HG03469 (cell line): ENCODE measurements at regions not wholly inside any gene's neighbourhood (a gene's known extent, or its start where the extent isn't known, plus 50 kb on each side); places are given as distances from the start of the nearest gene placed in this dataset.
"Not testable (repeated sequence)": the region's sequence is repeated elsewhere in the genome, so short reads cannot be mapped to it uniquely, and the experiment has no call there.

Experiments used
- ATAC-seq: cut with Tn5 transposase; IDR thresholded peaks from one replicate; pipeline ENCODE4 v1.9.1; 2021; ENCODE audit warnings: mild to moderate bottlenecking, moderate library complexity, moderate number of reproducible peaks; ENCODE audit not compliant: unreplicated experiment

GRCh38 chr12:128019996-128020544 lies 246.9 kb upstream of the TMEM132C start:
- no peak for ATAC-seq

GRCh38 chr12:128021561-128021960 lies 245.4 kb upstream of the TMEM132C start:
- ATAC-seq = no peak

DNA sequence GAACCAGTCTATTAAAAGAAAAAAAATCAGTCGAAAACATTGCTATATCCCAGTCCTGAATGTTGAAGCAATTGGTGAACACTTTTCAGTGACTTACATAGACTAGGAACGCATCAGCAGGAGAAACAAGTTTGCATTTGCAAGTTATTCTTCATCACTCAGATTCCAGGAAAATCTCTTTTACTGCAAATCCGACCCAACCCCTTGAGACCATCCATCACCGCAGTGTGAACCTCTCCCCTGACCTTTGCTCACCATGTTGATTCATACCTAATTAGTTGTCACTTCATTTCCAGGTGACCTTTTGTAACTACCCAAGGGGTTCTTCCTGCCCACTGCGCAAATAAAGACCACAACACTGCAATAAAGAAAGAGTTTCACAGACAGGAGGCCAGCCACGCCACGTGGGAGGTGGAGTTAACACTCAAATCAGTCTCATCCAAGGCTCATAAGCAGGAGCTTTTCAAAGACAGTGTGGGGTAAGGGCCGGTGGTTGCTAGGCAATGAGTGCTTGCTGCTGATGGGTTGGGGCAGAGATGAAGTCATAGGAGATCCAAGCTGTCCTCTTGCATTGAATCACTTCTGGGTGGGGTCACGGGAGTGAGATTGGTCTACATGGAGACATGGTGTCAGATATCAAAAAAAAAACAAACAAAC lies 241.3 kb upstream of the TMEM132C start:
- no peak for ATAC-seq

DNA sequence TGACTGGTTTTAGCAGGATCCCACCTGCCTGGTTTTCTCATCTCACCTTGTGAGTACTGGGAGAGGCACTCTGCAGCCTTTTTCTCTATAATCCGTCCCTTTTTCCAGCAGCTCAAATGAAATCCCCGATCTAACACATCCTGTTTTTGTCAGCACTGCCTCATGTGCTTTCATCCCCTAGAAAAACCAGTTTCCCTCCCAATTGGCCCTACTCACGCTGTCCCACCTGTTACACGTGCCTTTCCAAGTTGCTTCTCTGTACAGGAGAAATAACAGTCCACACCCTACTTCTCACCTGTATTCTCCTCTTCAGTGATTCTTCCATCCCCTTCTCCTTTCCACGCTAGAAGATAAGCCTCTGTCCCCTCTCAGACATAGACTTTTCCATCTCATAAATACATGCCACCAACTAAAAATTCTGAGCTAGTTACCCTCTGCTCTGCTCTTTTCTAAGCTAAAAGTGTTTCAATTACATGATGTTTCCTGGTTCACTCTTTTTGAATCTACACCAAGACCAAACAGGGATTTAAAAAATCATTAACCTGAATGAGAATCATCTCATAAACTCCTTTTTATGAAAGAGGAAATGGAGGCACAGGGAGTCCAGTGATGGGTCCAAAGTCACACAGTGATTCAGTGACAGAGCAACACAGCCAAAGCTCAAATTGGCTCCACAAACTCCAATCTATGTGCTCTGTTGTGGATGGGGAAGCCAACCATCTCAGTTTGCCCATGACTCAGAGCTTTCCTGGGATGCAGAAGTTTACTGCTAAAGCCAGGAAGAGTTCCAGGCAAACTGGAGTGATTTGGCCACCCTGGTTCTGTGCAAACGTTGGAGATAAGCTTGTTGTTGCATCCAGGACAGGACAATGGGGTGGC lies 240.0 kb upstream of the TMEM132C start:
- no peak for ATAC-seq

- ATAC-seq = no peak
These were observed 233.5 kb upstream of the TMEM132C start for GRCh38 chr12:128033473-128033872.

DNA sequence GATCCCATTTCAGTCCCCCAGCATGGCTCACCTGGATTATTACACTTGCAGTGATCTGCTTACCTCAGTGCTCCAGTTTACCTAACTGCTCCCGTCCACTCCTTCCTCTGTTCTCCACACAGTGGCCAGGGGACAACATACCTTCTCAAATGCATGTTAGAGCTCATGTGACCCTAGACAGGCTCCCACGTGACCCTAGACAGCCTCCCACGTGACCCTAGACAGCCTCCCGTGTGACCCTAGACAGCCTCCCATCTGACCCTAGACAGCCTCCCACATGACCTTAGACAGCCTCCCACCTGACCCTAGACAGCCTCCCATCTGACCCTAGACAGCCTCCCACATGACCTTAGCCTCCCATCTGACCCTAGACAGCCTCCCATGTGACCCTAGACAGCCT lies 226.0 kb upstream of the TMEM132C start:
- no peak for ATAC-seq

- ATAC-seq = not testable (repeated sequence)
These were observed 224.7 kb upstream of the TMEM132C start for GRCh38 chr12:128042283-128042682.

GRCh38 chr12:128042825-128043224 lies 224.1 kb upstream of the TMEM132C start:
- no peak for ATAC-seq

- no peak for ATAC-seq
These were observed 223.7 kb upstream of the TMEM132C start for GRCh38 chr12:128043317-128043716.

DNA sequence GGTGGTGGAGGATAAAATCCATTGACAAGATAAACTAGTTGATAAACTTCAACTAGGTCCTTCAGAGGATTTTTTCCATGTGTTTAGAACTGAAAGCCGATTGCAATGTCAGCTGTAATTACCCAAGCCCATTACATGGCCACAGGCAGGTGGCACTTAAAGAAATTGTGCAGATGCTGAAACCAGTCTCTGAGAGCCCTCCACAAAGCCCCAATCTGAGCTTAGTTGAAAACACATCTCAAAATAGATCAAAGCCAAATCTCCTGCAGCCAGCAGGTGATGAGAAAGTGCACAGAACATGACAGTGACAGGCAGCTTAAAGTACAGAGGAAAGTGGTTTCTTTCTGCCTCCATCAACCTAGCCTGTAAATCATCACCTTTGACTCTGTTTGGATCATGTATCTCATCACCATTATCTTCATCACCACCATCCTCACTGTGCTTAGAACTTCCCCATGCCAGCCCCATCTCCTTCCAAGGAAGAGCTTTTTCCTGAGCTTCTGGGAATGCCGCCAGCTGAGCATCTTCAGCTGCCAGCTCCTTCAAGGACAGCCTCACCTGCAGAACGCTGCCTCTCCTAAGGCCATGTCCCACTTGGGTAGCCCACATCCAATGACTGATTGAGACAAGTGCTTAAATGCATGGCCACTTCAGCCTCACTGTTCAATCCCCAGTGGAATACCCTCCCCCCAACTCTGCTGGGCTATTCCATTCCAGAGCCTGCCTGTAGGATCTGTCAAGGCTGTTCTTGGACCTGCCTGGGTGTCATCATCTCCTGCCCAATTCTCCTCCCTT lies 219.5 kb upstream of the TMEM132C start:
- ATAC-seq = no peak

DNA sequence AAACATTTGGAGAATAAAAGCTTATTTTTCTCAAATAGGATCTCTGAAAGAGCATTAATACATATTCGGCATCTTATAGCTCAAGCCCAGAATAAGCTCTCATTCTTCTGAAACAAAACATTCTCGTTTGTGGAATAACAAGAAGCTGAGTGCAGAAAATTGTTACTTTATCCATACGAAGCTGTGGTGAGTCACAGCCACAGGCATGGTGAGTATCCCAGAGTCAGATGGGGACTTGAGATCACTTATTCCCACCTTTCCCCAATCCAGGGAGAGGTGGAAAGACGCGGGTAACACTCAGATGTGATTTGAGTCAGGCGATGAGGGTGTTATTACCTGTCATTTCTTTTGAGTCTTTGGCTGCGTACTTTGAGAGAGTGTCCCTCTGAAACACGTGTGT lies 214.6 kb upstream of the TMEM132C start:
- no peak for ATAC-seq

- ATAC-seq = no peak
These were observed 214.2 kb upstream of the TMEM132C start for GRCh38 chr12:128052777-128053176.

DNA sequence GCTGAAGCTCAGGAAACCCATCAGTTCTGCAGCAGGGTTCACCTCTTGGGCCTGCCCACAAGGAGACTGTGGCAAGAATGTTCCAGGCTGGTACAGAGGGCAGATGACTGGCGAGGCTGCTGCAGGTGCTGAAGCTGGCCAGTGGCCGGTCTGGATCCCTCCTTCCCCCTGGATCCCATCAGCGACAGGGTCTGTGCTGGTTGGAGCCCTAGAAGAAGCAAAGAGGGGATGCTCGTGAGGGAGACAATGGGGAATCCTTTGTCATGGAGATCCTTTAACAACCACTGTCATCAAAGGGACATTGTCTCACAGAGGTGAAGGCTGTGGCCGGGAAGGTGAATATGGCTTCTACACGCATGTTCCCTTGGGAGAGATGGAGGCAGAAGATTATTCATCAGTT lies 211.4 kb upstream of the TMEM132C start:
- ATAC-seq = no peak

GRCh38 chr12:128056136-128056801 lies 210.7 kb upstream of the TMEM132C start:
- ATAC-seq = no peak

GRCh38 chr12:128057586-128057985 lies 209.4 kb upstream of the TMEM132C start:
- ATAC-seq = no peak

DNA sequence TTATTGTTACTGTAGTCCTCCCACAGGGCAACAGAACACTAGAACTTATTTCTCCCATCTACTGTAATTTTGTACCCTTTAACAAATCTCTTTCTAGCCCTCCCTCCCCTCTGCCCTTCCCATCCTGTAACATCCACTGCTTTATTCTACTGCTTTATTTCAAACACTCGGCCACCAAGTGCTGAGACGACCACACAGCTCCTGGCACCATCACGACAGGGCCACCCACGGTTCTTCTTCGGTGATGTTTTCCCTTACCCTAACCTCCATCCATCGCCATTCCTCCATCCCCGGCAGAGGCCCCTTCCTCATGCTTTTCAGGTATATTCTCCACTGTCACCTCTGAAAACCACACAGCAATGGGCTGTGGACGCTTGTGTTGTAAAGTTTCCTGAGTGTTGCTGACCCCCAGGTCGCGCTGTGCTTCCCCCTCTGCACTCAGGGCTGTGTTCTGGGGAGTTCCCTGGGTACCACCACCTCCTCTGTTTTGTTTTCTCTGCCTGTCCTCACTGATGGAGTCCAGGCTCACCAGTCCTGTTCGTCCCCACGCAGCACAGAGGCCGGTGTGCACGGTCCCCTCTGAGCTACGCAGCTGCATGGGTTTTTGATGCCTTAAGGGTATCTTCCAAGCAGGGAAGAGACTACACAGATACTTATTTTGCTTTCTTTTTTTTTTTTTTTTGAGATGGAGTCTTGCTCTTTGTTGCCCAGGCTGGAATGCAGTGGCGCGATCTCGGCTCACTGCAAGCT lies 207.2 kb upstream of the TMEM132C start:
- ATAC-seq = no peak

DNA sequence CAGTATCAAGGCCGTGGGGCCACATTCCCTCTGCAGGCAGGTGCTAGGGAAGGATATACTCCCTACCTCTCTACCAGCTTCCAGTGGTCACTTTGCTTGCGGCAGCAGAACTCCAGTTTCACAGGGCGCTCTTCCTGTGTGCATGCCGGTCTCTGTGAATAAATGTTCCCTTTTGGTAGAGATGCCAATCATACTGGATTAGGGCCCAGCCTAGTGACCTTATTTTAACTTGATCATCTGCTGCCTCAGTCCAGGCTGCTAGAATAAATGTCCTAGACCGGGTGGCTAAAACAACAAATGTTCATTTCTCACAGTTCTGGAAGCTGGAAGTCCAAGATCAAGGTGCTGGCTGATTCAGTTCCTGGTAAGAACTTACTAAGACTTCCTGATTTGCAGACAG lies 198.8 kb upstream of the TMEM132C start:
- ATAC-seq = no peak

DNA sequence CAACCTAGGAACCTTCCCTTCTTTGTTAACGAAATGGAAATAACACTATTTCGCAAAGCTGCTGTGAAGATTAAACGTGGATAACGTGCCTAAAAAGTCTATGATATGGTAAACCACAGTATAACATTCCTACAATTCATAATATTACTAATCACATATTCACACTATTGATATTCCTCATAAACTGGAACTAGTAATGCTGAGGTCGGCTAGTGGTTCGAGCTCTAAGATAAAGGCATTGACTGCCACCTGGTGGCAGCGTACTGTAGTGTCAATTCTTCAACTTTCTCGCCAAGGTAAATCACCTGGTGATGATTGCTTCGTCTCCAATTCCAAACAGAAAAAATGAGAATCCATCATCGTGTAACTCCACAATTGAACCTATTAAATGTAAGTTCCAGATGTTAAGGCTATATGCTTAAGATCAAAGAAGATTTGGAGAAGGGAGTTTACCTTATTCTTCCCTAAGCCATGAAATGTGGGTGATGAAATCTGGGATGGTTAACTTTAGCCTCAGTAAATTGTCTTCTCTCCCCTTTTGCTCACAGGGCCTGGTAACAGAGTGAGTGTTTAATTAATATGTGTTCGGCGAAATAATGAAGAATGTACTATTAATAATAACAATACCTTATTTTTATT lies 197.5 kb upstream of the TMEM132C start:
- ATAC-seq = peak; percentile 76

DNA sequence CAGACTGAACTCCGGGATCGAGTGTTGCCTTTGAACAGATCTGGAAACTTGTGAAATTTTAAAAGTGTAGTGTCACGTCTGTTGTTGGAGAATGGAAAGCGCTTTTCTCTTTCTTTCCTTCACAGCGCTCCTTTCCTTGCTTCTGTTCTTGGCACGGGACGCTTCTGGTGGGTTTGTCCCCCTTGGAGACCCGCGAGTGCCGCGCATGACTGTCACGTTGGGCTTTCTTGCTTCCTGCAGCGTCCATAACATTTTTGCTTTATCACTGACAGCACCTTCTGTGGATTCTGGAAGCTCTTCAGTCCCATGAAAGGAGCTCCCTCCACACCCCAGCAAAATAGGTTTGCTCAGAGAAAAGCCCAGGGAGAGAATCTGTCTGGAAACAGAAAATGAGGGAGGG lies 193.0 kb upstream of the TMEM132C start:
- ATAC-seq = no peak
